ENCODE measurements at regions not wholly inside any gene's neighbourhood (a gene's known extent, or its start where the extent isn't known, plus 50 kb on each side); places are given as distances from the start of the nearest gene placed in this dataset.

DNA sequence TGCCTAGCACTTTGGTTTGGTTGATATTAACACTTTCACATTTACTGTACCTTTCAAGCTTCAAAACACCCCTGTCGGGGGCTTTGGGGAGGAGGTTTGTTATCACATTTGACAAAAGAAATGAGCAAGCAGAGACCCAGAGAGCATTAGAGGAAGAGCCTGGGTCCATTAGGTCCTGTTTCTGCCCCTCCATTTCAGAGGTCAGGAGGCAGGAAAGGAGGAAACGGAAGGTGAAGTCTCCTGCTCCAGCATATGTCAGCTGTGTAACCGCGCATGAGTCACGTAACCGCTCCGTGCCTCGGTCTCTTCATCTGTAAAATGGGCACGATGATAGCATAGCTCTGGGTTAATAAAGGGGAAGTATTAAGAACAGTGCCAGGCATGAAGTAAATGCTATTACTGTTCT is 201.9 kb upstream of the BCOR start:
- TF ChIP-seq POLR2A (IDR thresholded peaks at IDR 0.05; ENCODE audit: low read depth, low read length) (no peak), MYC (IDR thresholded peaks at IDR 0.05; ENCODE audit: low read depth, low read length) (no peak), FOS (IDR thresholded peaks at IDR 0.05; ENCODE audit: borderline replicate concordance, insufficient read depth, low read length) (no peak), GATA2 (IDR thresholded peaks at IDR 0.05; ENCODE audit: insufficient read depth, insufficient read length, low read depth, low read length) (no peak), POLR2AphosphoS5 (IDR thresholded peaks at IDR 0.05; ENCODE audit: insufficient read depth, low read depth, low read length) (no peak), EZH2 (IDR thresholded peaks at IDR 0.05; ENCODE audit: borderline replicate concordance, low read depth, low read length, severe bottlenecking) (no peak), JUN (IDR thresholded peaks at IDR 0.05; ENCODE audit: borderline replicate concordance, insufficient read depth, insufficient read length, low read depth) (no peak)
- TF ChIP-seq, protein P1, sequence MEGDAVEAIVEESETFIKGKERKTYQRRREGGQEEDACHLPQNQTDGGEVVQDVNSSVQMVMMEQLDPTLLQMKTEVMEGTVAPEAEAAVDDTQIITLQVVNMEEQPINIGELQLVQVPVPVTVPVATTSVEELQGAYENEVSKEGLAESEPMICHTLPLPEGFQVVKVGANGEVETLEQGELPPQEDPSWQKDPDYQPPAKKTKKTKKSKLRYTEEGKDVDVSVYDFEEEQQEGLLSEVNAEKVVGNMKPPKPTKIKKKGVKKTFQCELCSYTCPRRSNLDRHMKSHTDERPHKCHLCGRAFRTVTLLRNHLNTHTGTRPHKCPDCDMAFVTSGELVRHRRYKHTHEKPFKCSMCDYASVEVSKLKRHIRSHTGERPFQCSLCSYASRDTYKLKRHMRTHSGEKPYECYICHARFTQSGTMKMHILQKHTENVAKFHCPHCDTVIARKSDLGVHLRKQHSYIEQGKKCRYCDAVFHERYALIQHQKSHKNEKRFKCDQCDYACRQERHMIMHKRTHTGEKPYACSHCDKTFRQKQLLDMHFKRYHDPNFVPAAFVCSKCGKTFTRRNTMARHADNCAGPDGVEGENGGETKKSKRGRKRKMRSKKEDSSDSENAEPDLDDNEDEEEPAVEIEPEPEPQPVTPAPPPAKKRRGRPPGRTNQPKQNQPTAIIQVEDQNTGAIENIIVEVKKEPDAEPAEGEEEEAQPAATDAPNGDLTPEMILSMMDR (IDR thresholded peaks at IDR 0.05; ENCODE audit: extremely low read depth in 1 of 2, insufficient read depth in 1 of 2, low read depth in 1 of 2, low read length in 2 of 2), result no peak
- TF ChIP-seq, protein P2, sequence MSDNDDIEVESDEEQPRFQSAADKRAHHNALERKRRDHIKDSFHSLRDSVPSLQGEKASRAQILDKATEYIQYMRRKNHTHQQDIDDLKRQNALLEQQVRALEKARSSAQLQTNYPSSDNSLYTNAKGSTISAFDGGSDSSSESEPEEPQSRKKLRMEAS (IDR thresholded peaks at IDR 0.05; ENCODE audit: insufficient read depth, insufficient read length), result no peak
- Histone ChIP-seq H4K20me1 (replicated peaks; ENCODE audit: control insufficient read depth, extremely low read depth, insufficient read depth, low read length) (no peaks in the 10 kb centered on the region), H3K4me2 (ENCODE audit: insufficient read depth, low read length) (no peak overlapping the region), H3K4me3 (replicated peaks in 1 of 3; ENCODE audit: insufficient read depth in 1 of 3, low read depth in 1 of 3, low read length in 3 of 3) (no peak overlapping the region), H3K27me3 (ENCODE audit: control insufficient read depth in 2 of 2, insufficient read depth in 2 of 2, low read length in 2 of 2) (no peaks in the 10 kb centered on the region), H3K4me1 (ENCODE audit: control insufficient read depth, extremely low read depth, insufficient read depth, low read length) (no peaks in the 10 kb centered on the region), H2AFZ (ENCODE audit: low read depth, low read length) (no peak overlapping the region), H3K9ac (replicated peaks; ENCODE audit: extremely low read depth, insufficient read depth, low read length) (no peak overlapping the region), H3K9me1 (replicated peaks; ENCODE audit: control insufficient read depth, extremely low read depth, insufficient read depth, low read length) (no peaks in the 10 kb centered on the region), H3K36me3 (ENCODE audit: control insufficient read depth in 2 of 2, extremely low read depth in 1 of 2, insufficient read depth in 2 of 2, low read length in 2 of 2) (no peaks in the 10 kb centered on the region), H3K27ac (ENCODE audit: insufficient read depth, low read depth, low read length) (no peak overlapping the region), H3K79me2 (ENCODE audit: control insufficient read depth, insufficient read depth, low read length) (no peaks in the 10 kb centered on the region), H3K9me3 (replicated peaks; ENCODE audit: control insufficient read depth, insufficient read depth, low read length) (no peaks in the 10 kb centered on the region)
- dilution Hi-C loops (cut with MboI; ENCODE audit: extremely low pct_ligation_motif_present, low sequenced_read_pairs), result no loop called here
- no peak for FAIRE-seq
- POLR2A ChIA-PET, result no interaction called here
- CTCF ChIA-PET, result interaction anchor here (1.2 to 1.7 kb wide), 2 partner anchors 14 to 32 kb away, joined by 3 to 5 read pairs; no protein-coding TSS in a partner anchor
- BruUV-seq (replicated peaks), result no TSS peak
- intact Hi-C loops (cut with micrococcal nuclease), result no loop called here
- no peak for DNase-seq (ENCODE audit: low read depth, low spot score)

Measured in endothelial cell of umbilical vein (primary cell).